Endothelial cell of umbilical vein (primary cell): ENCODE measurements at regions not wholly inside any gene's neighbourhood (a gene's known extent, or its start where the extent isn't known, plus 50 kb on each side); places are given as distances from the start of the nearest gene placed in this dataset.

ENCODE experiments used
- BruUV-seq: library from RNA; stranded (reverse); fragments of 400-500 nt; replicated peaks from 2 replicates; lab custom pipeline; 2021; lab: Mats Ljungman, UMichigan
- CTCF ChIA-PET: fragments of 300-600, 350-600 bp; sonication (Branson Sonifier 250); formaldehyde crosslinking; loops from one replicate; lab custom pipeline; 2021; ENCODE audit warnings: antibody characterized with exemption, inconsistent platforms; lab: Charles Lee
- POLR2A ChIA-PET: fragments of 300-600, 350-600 bp; sonication (Branson Sonifier 250); formaldehyde crosslinking; loops from one replicate; lab custom pipeline; 2021; ENCODE audit warnings: antibody characterized with exemption, inconsistent platforms; lab: Charles Lee
- DNase-seq: peaks from one replicate; pipeline ENCODE4 v3.0.0-alpha.2; 2011; ENCODE audit warnings: low read depth, low spot score
- FAIRE-seq: peaks from 2 replicates; lab custom pipeline; 2011; peaks lifted over from hg19 to GRCh38; lab: Jason Lieb, UNC
- H2AFZ ChIP-seq: 2 replicates; pipeline ENCODE4 v1.6.0; 2012; ENCODE audit warnings: low read depth, low read length, control low read depth, inconsistent platforms
- H3K27ac ChIP-seq: 2 replicates; pipeline ENCODE4 v1.5.1; 2011; ENCODE audit warnings: low read depth, mild to moderate bottlenecking, control low read depth, low read length, moderate library complexity; ENCODE audit not compliant: insufficient read depth
- H3K27me3 ChIP-seq, 2 experiments: 2 replicates each; pipeline versions ENCODE4 v1.6.0 to v1.6.1; 2011; ENCODE audit warnings: low read length in 2 of 2, mixed read lengths in 1 of 2; ENCODE audit not compliant: control insufficient read depth in 2 of 2, insufficient read depth in 2 of 2
- H3K36me3 ChIP-seq, 2 experiments: 2 replicates in 1 of 2; 3 replicates in 1 of 2; pipeline ENCODE4 v1.5.1; 2011; ENCODE audit warnings: low read length in 2 of 2, mild to moderate bottlenecking in 1 of 2, moderate library complexity in 1 of 2; ENCODE audit not compliant: control insufficient read depth in 2 of 2, insufficient read depth in 2 of 2; ENCODE audit errors: extremely low read depth in 1 of 2
- H3K4me1 ChIP-seq: 3 replicates; pipeline ENCODE4 v1.5.1; 2011; ENCODE audit warnings: mild to moderate bottlenecking, low read length; ENCODE audit not compliant: control insufficient read depth, insufficient read depth; ENCODE audit errors: extremely low read depth
- H3K4me2 ChIP-seq: 2 replicates; pipeline ENCODE4 v1.6.1; 2011; ENCODE audit warnings: low read length, control low read depth, mixed read lengths; ENCODE audit not compliant: insufficient read depth
- H3K4me3 ChIP-seq, 3 experiments: fragments of 200-600 bp in 1 of 3; sonication (generic), shearing (Covaris generic) in 1 of 3; replicated peaks in 1 of 3; 2 replicates each; pipeline ENCODE4 v1.5.1; 2011 to 2016; ENCODE audit warnings: control low read depth in 3 of 3, low read length in 3 of 3, mild to moderate bottlenecking in 2 of 3, inconsistent platforms in 1 of 3, low read depth in 1 of 3, moderate library complexity in 1 of 3; ENCODE audit not compliant: insufficient read depth in 1 of 3
- H3K79me2 ChIP-seq: 2 replicates; pipeline ENCODE4 v1.6.0; 2012; ENCODE audit warnings: low read length, inconsistent platforms; ENCODE audit not compliant: control insufficient read depth, insufficient read depth
- H3K9ac ChIP-seq: replicated peaks from 2 replicates; pipeline ENCODE3; 2011; ENCODE audit warnings: low read length, control low read depth; ENCODE audit not compliant: insufficient read depth; ENCODE audit errors: extremely low read depth
- H3K9me1 ChIP-seq: replicated peaks from 3 replicates; pipeline ENCODE4 v1.6.0; 2011; ENCODE audit warnings: mild to moderate bottlenecking, low read length; ENCODE audit not compliant: control insufficient read depth, insufficient read depth; ENCODE audit errors: extremely low read depth
- H3K9me3 ChIP-seq: replicated peaks from 2 replicates; pipeline ENCODE4 v1.5.1; 2012; ENCODE audit warnings: low read length, inconsistent platforms; ENCODE audit not compliant: control insufficient read depth, insufficient read depth
- H4K20me1 ChIP-seq: replicated peaks from 2 replicates; pipeline ENCODE3; 2011; ENCODE audit warnings: mild to moderate bottlenecking, low read length; ENCODE audit not compliant: control insufficient read depth, insufficient read depth; ENCODE audit errors: extremely low read depth
- EZH2 ChIP-seq: IDR thresholded peaks from 2 replicates; pipeline ENCODE4 v1.6.1; 2012; ENCODE audit warnings: borderline replicate concordance, low read depth, mild to moderate bottlenecking, moderate library complexity, low read length, inconsistent platforms; ENCODE audit not compliant: severe bottlenecking
- FOS ChIP-seq: IDR thresholded peaks from 2 replicates; pipeline ENCODE4 v1.6.1; 2011; ENCODE audit warnings: mild to moderate bottlenecking, low read length, moderate library complexity, borderline replicate concordance; ENCODE audit not compliant: insufficient read depth
- GATA2 ChIP-seq: IDR thresholded peaks from 2 replicates; pipeline ENCODE4 v1.7.0; 2011; ENCODE audit warnings: low read depth, mild to moderate bottlenecking, moderate library complexity, mixed read lengths, low read length; ENCODE audit not compliant: insufficient read length, insufficient read depth
- JUN ChIP-seq: IDR thresholded peaks from 2 replicates; pipeline ENCODE4 v1.6.1; 2011; ENCODE audit warnings: borderline replicate concordance, low read depth; ENCODE audit not compliant: insufficient read length, insufficient read depth
- MYC ChIP-seq: IDR thresholded peaks from one replicate; pipeline ENCODE4 v1.6.1; 2011; ENCODE audit warnings: mild to moderate bottlenecking, low read depth, low read length
- POLR2A ChIP-seq: IDR thresholded peaks from 2 replicates; pipeline ENCODE4 v1.6.1; 2012; ENCODE audit warnings: low read depth, mild to moderate bottlenecking, control low read depth, low read length
- POLR2AphosphoS5 ChIP-seq: IDR thresholded peaks from 2 replicates; pipeline ENCODE4 v1.6.1; 2012; ENCODE audit warnings: low read depth, mild to moderate bottlenecking, control low read depth, low read length, moderate library complexity; ENCODE audit not compliant: insufficient read depth
- dilution Hi-C: fragments of 300-500 bp; cut with MboI; formaldehyde crosslinking; loops from one replicate; pipeline ENCODE4 v1.15.0; 2019; ENCODE audit warnings: low sequenced_read_pairs; ENCODE audit not compliant: extremely low pct_ligation_motif_present
- intact Hi-C: fragments of 100-400 bp; cut with micrococcal nuclease; formaldehyde crosslinking; loops from one replicate; pipeline ENCODE4 v1.10.0; 2022
- TF ChIP-seq, protein P1 (sequence below): IDR thresholded peaks from 2 replicates; pipeline ENCODE4 v1.6.1; 2011; ENCODE audit not compliant: insufficient read depth, insufficient read length
- TF ChIP-seq, protein P2 (sequence below), 2 donors: IDR thresholded peaks; 1 replicate in 1 of 2; 2 replicates in 1 of 2; pipeline ENCODE4 v1.5.1; 2011; ENCODE audit warnings: low read length in 2 of 2, mild to moderate bottlenecking in 2 of 2, moderate library complexity in 2 of 2, control low read depth in 1 of 2, inconsistent platforms in 1 of 2, low read depth in 1 of 2; ENCODE audit not compliant: insufficient read depth in 1 of 2; ENCODE audit errors: extremely low read depth in 1 of 2

DNA sequence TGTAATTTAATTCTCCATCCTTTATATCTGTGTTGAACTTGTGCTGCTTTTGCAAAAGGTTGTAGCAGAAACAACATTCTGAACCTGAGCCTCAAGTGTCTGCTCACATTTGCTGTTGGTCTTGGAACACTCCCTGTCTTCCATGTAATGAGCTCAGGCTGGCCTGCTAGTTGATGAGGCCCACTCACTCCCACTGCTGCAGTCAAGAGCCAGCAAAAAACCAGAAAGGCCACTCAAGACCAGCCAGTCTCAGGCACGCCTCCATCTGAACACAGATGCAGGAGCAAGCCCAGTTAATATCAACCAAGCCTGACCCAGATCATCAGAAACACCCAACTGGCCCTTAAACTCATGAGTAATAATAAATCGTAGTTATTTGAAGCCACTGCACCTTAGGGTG, 342.2 kb upstream of the NFIA start:
- intact Hi-C loops: no loop called here
- BruUV-seq: no TSS peak
- Histone ChIP-seq H3K4me1 (no peaks in the 10 kb centered on the region), H3K27me3 (no peaks in the 10 kb centered on the region), H3K9ac (no peak overlapping the region), H3K36me3 (no peaks in the 10 kb centered on the region), H3K4me2 (no peak overlapping the region), H3K4me3 (no peak overlapping the region), H4K20me1 (no peaks in the 10 kb centered on the region), H2AFZ (no peak overlapping the region), H3K27ac (no peak overlapping the region), H3K9me3 (no peaks in the 10 kb centered on the region), H3K79me2 (no peaks in the 10 kb centered on the region), H3K9me1 (no peaks in the 10 kb centered on the region)
- ChIA-PET CTCF (no interaction called here), POLR2A (no interaction called here)
- TF ChIP-seq GATA2 (no peak), EZH2 (no peak), POLR2A (no peak), POLR2AphosphoS5 (no peak), FOS (no peak), JUN (no peak), MYC (no peak)
- TF ChIP-seq, protein P1, sequence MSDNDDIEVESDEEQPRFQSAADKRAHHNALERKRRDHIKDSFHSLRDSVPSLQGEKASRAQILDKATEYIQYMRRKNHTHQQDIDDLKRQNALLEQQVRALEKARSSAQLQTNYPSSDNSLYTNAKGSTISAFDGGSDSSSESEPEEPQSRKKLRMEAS: no peak
- TF ChIP-seq, protein P2, sequence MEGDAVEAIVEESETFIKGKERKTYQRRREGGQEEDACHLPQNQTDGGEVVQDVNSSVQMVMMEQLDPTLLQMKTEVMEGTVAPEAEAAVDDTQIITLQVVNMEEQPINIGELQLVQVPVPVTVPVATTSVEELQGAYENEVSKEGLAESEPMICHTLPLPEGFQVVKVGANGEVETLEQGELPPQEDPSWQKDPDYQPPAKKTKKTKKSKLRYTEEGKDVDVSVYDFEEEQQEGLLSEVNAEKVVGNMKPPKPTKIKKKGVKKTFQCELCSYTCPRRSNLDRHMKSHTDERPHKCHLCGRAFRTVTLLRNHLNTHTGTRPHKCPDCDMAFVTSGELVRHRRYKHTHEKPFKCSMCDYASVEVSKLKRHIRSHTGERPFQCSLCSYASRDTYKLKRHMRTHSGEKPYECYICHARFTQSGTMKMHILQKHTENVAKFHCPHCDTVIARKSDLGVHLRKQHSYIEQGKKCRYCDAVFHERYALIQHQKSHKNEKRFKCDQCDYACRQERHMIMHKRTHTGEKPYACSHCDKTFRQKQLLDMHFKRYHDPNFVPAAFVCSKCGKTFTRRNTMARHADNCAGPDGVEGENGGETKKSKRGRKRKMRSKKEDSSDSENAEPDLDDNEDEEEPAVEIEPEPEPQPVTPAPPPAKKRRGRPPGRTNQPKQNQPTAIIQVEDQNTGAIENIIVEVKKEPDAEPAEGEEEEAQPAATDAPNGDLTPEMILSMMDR (IDR thresholded peaks at IDR 0.05; ENCODE audit: extremely low read depth in 1 of 2, insufficient read depth in 1 of 2, low read depth in 1 of 2, low read length in 2 of 2): no peak
- no peak for DNase-seq
- dilution Hi-C loops: no loop called here
- no peak for FAIRE-seq
